ENCODE measurements at regions not wholly inside any gene's neighbourhood (a gene's known extent, or its start where the extent isn't known, plus 50 kb on each side); places are given as distances from the start of the nearest gene placed in this dataset.

DNA sequence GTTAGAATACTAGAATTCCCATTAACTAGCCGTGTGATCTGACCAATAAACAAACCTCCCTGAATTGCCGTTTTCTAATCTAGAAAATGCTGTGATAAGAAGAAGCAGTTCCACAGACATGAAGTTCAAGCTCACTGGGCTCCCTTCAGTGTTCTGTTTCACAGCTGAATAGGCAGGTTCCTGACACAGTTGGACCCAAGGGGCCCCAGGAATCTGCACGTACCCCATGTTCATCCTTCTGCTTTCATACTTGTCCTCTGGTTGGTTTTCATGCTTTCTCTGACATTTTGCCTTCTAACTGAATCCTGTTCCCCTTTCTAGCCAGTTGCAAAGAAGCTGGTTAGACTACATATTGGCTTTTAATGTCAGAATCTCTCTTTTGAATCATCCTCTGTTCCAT lies 374.1 kb upstream of the MAD2L1 start:
- POLR2A ChIA-PET (ENCODE audit: unreplicated experiment): no interaction called here
- Histone ChIP-seq H3F3A (ENCODE audit: insufficient read depth, low read depth) (no peaks in the 10 kb centered on the region), H3K9me3 (ENCODE audit: insufficient read depth, low read depth) (no peaks in the 10 kb centered on the region), H3K4me1 (replicated peaks; ENCODE audit: insufficient read depth) (no peaks in the 10 kb centered on the region), H4K20me1 (ENCODE audit: insufficient read depth) (no peaks in the 10 kb centered on the region), H3K36me3 (ENCODE audit: low read depth) (no peaks in the 10 kb centered on the region), H3K4me2 (no peak overlapping the region), H3K9me2 (ENCODE audit: insufficient read depth) (no peaks in the 10 kb centered on the region), H3K27me3 (ENCODE audit: insufficient read depth, low read depth) (no peaks in the 10 kb centered on the region), H3K79me2 (ENCODE audit: low read depth) (no peaks in the 10 kb centered on the region), H3K27ac (no peak overlapping the region), H3K4me3 (no peak overlapping the region), H2AFZ (no peak overlapping the region)
- no TSS peak for BruUV-seq (replicated peaks)
- CTCF ChIA-PET: no interaction called here
- no peak for TF ChIP-seq EZH2 (IDR thresholded peaks at IDR 0.05; ENCODE audit: low read depth)
- TF ChIP-seq, protein P1, sequence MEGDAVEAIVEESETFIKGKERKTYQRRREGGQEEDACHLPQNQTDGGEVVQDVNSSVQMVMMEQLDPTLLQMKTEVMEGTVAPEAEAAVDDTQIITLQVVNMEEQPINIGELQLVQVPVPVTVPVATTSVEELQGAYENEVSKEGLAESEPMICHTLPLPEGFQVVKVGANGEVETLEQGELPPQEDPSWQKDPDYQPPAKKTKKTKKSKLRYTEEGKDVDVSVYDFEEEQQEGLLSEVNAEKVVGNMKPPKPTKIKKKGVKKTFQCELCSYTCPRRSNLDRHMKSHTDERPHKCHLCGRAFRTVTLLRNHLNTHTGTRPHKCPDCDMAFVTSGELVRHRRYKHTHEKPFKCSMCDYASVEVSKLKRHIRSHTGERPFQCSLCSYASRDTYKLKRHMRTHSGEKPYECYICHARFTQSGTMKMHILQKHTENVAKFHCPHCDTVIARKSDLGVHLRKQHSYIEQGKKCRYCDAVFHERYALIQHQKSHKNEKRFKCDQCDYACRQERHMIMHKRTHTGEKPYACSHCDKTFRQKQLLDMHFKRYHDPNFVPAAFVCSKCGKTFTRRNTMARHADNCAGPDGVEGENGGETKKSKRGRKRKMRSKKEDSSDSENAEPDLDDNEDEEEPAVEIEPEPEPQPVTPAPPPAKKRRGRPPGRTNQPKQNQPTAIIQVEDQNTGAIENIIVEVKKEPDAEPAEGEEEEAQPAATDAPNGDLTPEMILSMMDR (conservative IDR thresholded peaks at IDR 0.05): no peak
- intact Hi-C loops (cut with micrococcal nuclease; ENCODE audit: unreplicated experiment): no loop called here
- DNase-seq: no peak

GRCh38 chr4:120435179-120435578 lies 368.5 kb upstream of the MAD2L1 start:
- H3K27ac ChIP-seq: no peak overlapping the region
- H3K27me3 ChIP-seq (ENCODE audit: insufficient read depth, low read depth): no peaks in the 10 kb centered on the region
- no peaks in the 10 kb centered on the region for H3K4me1 ChIP-seq (replicated peaks; ENCODE audit: insufficient read depth)
- CTCF ChIA-PET: no interaction called here
- H3K9me2 ChIP-seq (ENCODE audit: insufficient read depth): no peaks in the 10 kb centered on the region
- H3K9me3 ChIP-seq (ENCODE audit: insufficient read depth, low read depth): no peaks in the 10 kb centered on the region
- no peak overlapping the region for H3K4me2 ChIP-seq
- H3F3A ChIP-seq (ENCODE audit: insufficient read depth, low read depth): no peaks in the 10 kb centered on the region
- no peak overlapping the region for H3K4me3 ChIP-seq
- no TSS peak for BruUV-seq (replicated peaks)
- H2AFZ ChIP-seq: no peak overlapping the region
- intact Hi-C loops (cut with micrococcal nuclease; ENCODE audit: unreplicated experiment): no loop called here
- no peaks in the 10 kb centered on the region for H4K20me1 ChIP-seq (ENCODE audit: insufficient read depth)
- H3K79me2 ChIP-seq (ENCODE audit: low read depth): no peaks in the 10 kb centered on the region
- DNase-seq: no peak
- no peaks in the 10 kb centered on the region for H3K36me3 ChIP-seq (ENCODE audit: low read depth)
- TF ChIP-seq EZH2 (IDR thresholded peaks at IDR 0.05; ENCODE audit: low read depth): no peak
- TF ChIP-seq, protein P1 (conservative IDR thresholded peaks at IDR 0.05): no peak
- POLR2A ChIA-PET (ENCODE audit: unreplicated experiment): no interaction called here

DNA sequence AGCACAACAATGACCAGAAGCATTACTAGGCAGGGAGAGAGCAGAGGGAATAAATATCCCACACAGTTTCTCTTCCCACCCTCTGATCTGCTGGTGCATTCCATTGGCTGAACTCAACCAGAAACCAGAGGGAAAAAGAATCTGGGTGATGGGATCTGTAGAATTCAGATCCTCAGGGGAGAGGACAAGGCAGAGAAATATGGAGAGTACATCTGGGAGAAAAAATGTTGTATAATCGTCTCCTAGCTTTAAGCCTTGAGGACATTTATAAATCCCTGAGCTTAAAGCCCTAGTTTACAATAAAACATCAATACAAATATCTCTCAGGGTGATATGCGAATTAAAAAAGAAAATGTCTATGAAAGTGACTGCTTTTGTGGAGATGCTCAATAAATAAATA lies 368.1 kb upstream of the MAD2L1 start:
- Histone ChIP-seq H3K9me3 (ENCODE audit: insufficient read depth, low read depth) (no peaks in the 10 kb centered on the region), H3F3A (ENCODE audit: insufficient read depth, low read depth) (no peaks in the 10 kb centered on the region), H3K4me3 (no peak overlapping the region), H3K9me2 (ENCODE audit: insufficient read depth) (no peaks in the 10 kb centered on the region), H2AFZ (no peak overlapping the region), H3K4me1 (replicated peaks; ENCODE audit: insufficient read depth) (no peaks in the 10 kb centered on the region), H4K20me1 (ENCODE audit: insufficient read depth) (no peaks in the 10 kb centered on the region), H3K4me2 (no peak overlapping the region), H3K36me3 (ENCODE audit: low read depth) (no peaks in the 10 kb centered on the region), H3K27me3 (ENCODE audit: insufficient read depth, low read depth) (no peaks in the 10 kb centered on the region), H3K27ac (no peak overlapping the region), H3K79me2 (ENCODE audit: low read depth) (no peaks in the 10 kb centered on the region)
- ChIA-PET POLR2A (ENCODE audit: unreplicated experiment) (no interaction called here), CTCF (no interaction called here)
- no peak for DNase-seq
- TF ChIP-seq, protein P1 (conservative IDR thresholded peaks at IDR 0.05): no peak
- no peak for TF ChIP-seq EZH2 (IDR thresholded peaks at IDR 0.05; ENCODE audit: low read depth)
- BruUV-seq (replicated peaks): no TSS peak
- intact Hi-C loops (cut with micrococcal nuclease; ENCODE audit: unreplicated experiment): no loop called here
